ENCODE measurements at regions not wholly inside any gene's neighbourhood (a gene's known extent, or its start where the extent isn't known, plus 50 kb on each side); places are given as distances from the start of the nearest gene placed in this dataset.

- TF ChIP-seq GATA2 (IDR thresholded peaks at IDR 0.05; ENCODE audit: low read depth, low read length) (no peak), GATA3 (IDR thresholded peaks at IDR 0.05; ENCODE audit: low read depth, low read length) (no peak)
These were observed 82.4 kb downstream of the TTC32 start for GRCh38 chr2:19819097-19820065.

GRCh38 chr2:19818543-19818942, 83.2 kb downstream of the TTC32 start:
- TF ChIP-seq GATA2 (IDR thresholded peaks at IDR 0.05; ENCODE audit: low read depth, low read length) (no peak), GATA3 (IDR thresholded peaks at IDR 0.05; ENCODE audit: low read depth, low read length) (no peak)

DNA sequence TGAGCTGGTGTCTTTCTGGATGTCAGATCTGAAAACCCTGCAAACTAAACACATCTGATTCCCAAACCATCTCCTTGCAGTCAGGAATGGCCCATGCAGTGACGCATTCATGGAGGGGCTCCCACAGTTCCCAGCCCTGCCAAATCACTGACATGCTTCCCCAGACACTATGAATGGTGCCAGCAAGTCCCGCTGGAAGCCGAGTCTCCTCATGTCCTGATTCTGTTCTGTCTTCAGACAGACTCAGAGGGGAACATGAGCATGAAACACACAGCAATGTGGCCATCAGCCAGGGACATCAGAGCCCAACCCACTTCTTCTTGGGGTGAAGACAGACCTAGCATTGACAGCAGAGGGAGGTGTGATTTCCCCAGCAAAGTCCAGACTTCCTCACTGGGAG, 83.7 kb downstream of the TTC32 start:
- TF ChIP-seq GATA3 (IDR thresholded peaks at IDR 0.05; ENCODE audit: low read depth, low read length) (no peak), GATA2 (IDR thresholded peaks at IDR 0.05; ENCODE audit: low read depth, low read length) (no peak)

GRCh38 chr2:19815746-19816145, 86.0 kb downstream of the TTC32 start:
- no peak for TF ChIP-seq GATA3 (IDR thresholded peaks at IDR 0.05; ENCODE audit: low read depth, low read length)

GRCh38 chr2:19812166-19812565, 89.6 kb downstream of the TTC32 start:
- TF ChIP-seq GATA3 (IDR thresholded peaks at IDR 0.05; ENCODE audit: low read depth, low read length) (no peak), GATA2 (IDR thresholded peaks at IDR 0.05; ENCODE audit: low read depth, low read length) (no peak)

GRCh38 chr2:19811186-19811585, 90.6 kb downstream of the TTC32 start:
- TF ChIP-seq GATA2 (IDR thresholded peaks at IDR 0.05; ENCODE audit: low read depth, low read length) (no peak), GATA3 (IDR thresholded peaks at IDR 0.05; ENCODE audit: low read depth, low read length) (no peak)

GRCh38 chr2:19810637-19811036, 91.1 kb downstream of the TTC32 start:
- TF ChIP-seq GATA2 (IDR thresholded peaks at IDR 0.05; ENCODE audit: low read depth, low read length) (no peak), GATA3 (IDR thresholded peaks at IDR 0.05; ENCODE audit: low read depth, low read length) (no peak)

GRCh38 chr2:19810148-19810547, 91.6 kb downstream of the TTC32 start:
- no peak for TF ChIP-seq GATA2 (IDR thresholded peaks at IDR 0.05; ENCODE audit: low read depth, low read length)
- TF ChIP-seq GATA3 (IDR thresholded peaks at IDR 0.05; ENCODE audit: low read depth, low read length) = no peak

GRCh38 chr2:19809206-19809605, 92.6 kb downstream of the TTC32 start:
- TF ChIP-seq GATA3 (IDR thresholded peaks at IDR 0.05; ENCODE audit: low read depth, low read length) (no peak), GATA2 (IDR thresholded peaks at IDR 0.05; ENCODE audit: low read depth, low read length) (no peak)

GRCh38 chr2:19807866-19808265, 93.9 kb downstream of the TTC32 start:
- TF ChIP-seq GATA2 (IDR thresholded peaks at IDR 0.05; ENCODE audit: low read depth, low read length) = no peak

DNA sequence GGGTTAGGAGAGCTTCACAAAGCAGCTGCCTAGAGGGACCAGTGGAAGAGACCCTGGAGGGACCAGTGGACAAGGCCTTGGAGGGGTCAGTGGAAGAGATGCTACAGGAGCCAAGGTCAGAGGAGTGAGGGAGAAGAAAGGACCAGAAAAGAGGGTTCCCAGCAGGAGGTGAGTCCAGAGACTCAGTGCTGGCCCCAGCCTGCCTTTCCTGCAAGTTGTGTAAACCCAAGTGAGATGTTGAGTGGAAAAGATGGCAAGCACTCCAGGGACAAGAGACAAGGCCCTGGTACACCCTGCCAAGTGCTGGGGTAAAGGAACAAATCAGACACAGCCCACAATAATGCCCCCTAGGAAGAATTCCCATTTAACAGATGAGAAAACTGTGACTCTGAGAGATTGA, 94.4 kb downstream of the TTC32 start:
- TF ChIP-seq GATA3 (IDR thresholded peaks at IDR 0.05; ENCODE audit: low read depth, low read length) = no peak
- no peak for TF ChIP-seq GATA2 (IDR thresholded peaks at IDR 0.05; ENCODE audit: low read depth, low read length)

- TF ChIP-seq GATA2 (IDR thresholded peaks at IDR 0.05; ENCODE audit: low read depth, low read length) (no peak), GATA3 (IDR thresholded peaks at IDR 0.05; ENCODE audit: low read depth, low read length) (no peak)
These were observed 95.2 kb downstream of the TTC32 start for GRCh38 chr2:19806591-19806990.

DNA sequence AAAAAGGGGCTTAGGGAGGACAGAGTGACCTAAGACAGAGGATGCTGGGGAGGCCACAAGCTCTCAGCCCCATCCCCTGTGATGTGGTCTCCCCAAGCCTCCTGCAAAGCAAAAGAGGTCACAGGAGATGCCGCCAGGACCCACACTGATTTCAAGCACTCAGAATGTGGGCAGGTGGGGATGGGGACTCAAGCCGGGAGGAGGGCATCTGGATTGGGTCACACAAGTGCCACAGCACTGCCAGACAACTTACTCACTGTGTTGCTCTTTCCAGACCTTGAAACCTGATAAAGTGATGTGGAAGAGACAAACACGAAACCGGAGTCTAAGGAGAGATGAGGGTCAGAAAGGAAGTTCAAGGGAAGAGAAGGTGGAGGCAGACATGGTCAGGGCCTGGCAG, 95.7 kb downstream of the TTC32 start:
- no peak for TF ChIP-seq GATA3 (IDR thresholded peaks at IDR 0.05; ENCODE audit: low read depth, low read length)

- TF ChIP-seq GATA3 (IDR thresholded peaks at IDR 0.05; ENCODE audit: low read depth, low read length) (no peak), GATA2 (IDR thresholded peaks at IDR 0.05; ENCODE audit: low read depth, low read length) (no peak)
These were observed 96.5 kb downstream of the TTC32 start for GRCh38 chr2:19805266-19805665.

DNA sequence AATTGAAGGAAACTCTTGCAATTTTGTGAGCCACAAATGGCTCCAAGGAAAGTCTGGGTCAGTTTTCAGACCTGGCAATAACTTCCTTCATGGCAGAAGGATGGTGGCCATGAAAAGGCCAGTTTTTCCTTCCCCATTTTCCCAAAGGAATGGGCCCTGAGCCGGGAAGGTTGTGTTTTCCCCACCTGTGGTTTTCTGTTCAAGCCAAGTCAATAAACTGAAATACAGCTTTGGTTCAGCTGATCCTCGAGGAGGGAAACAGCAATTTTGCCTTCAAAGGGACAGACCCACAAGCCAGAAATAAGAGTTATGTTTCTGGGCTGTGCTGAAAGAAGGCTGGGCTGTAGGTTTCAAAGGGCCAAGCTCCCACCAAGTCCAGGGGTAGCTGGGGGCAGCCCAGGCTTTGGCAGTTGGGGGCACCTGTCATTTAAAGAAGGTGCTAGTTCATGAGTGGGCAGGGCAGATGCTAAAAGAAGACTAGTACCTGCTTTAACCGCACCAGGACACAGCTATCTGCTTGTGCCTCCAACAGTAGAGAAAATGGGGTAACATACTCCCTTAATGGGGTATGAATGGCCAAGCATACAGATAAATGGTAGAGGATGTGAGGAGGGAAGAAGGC, 97.0 kb downstream of the TTC32 start:
- no peak for TF ChIP-seq GATA3 (IDR thresholded peaks at IDR 0.05; ENCODE audit: low read depth, low read length)
- no peak for TF ChIP-seq GATA2 (IDR thresholded peaks at IDR 0.05; ENCODE audit: low read depth, low read length)
